Activated T-helper 17 cell treated with anti-CD3 and anti-CD28 coated beads, Interleukin-2, amount 50 U/mL, for 72 hours (primary cell): ENCODE measurements at regions not wholly inside any gene's neighbourhood (a gene's known extent, or its start where the extent isn't known, plus 50 kb on each side); places are given as distances from the start of the nearest gene placed in this dataset.
A peak's percentile ranks its signal among the peaks of the same experiment; 100 is the strongest.

Source experiments
- ATAC-seq: fragments of 150-1000 bp; cut with Tn5 transposase; replicated peaks from 2 replicates; pipeline ENCODE4 v1.10.0; 2021; ENCODE audit warnings: mild to moderate bottlenecking, moderate library complexity
- H3K27ac Mint-ChIP-seq: one replicate; pipeline ENCODE4 v1.8.0; 2022; ENCODE audit warnings: mixed read lengths
- H3K27me3 Mint-ChIP-seq: one replicate; pipeline ENCODE4 v1.8.0; 2022; ENCODE audit warnings: mixed read lengths
- H3K36me3 Mint-ChIP-seq: one replicate; pipeline ENCODE4 v1.8.0; 2022; ENCODE audit warnings: low read depth, mild to moderate bottlenecking, mixed read lengths
- H3K4me1 Mint-ChIP-seq: one replicate; pipeline ENCODE4 v1.8.0; 2022; ENCODE audit warnings: mixed read lengths
- H3K4me3 Mint-ChIP-seq: one replicate; pipeline ENCODE4 v1.8.0; 2022; ENCODE audit warnings: mild to moderate bottlenecking, mixed read lengths
- H3K9me3 Mint-ChIP-seq: one replicate; pipeline ENCODE4 v1.8.0; 2022; ENCODE audit warnings: mixed read lengths

GRCh38 chr2:136195226-136195625, 77.3 kb upstream of the CXCR4 start:
- Mint-ChIP-seq H3K27me3 (no peaks in the 10 kb centered on the region), H3K9me3 (no peaks in the 10 kb centered on the region), H3K4me3 (no peak overlapping the region), H3K27ac (no peak overlapping the region), H3K36me3 (no peaks in the 10 kb centered on the region), H3K4me1 (no peaks in the 10 kb centered on the region)
- no peak for ATAC-seq

- Mint-ChIP-seq H3K4me3 (no peak overlapping the region), H3K4me1 (peaks cover 2% of the 10 kb centered on the region), H3K27ac (no peak overlapping the region), H3K9me3 (no peaks in the 10 kb centered on the region), H3K27me3 (no peaks in the 10 kb centered on the region), H3K36me3 (no peaks in the 10 kb centered on the region)
- no peak for ATAC-seq
Measured at GRCh38 chr2:136191041-136191440, 73.1 kb upstream of the CXCR4 start.

- H3K9me3 Mint-ChIP-seq: no peaks in the 10 kb centered on the region
Measured at GRCh38 chr2:136189221-136189782, 71.4 kb upstream of the CXCR4 start.

GRCh38 chr2:136188086-136188485, 70.1 kb upstream of the CXCR4 start:
- ATAC-seq: no peak
- Mint-ChIP-seq H3K27me3 (no peaks in the 10 kb centered on the region), H3K4me1 (peaks cover 5% of the 10 kb centered on the region), H3K27ac (no peak overlapping the region), H3K9me3 (no peaks in the 10 kb centered on the region), H3K4me3 (no peak overlapping the region), H3K36me3 (no peaks in the 10 kb centered on the region)

More at GRCh38 chr2:136189221-136189782, 71.4 kb upstream of the CXCR4 start:
- H3K4me1 Mint-ChIP-seq: peaks cover 5% of the 10 kb centered on the region
- H3K36me3 Mint-ChIP-seq: no peaks in the 10 kb centered on the region
- ATAC-seq: no peak
- H3K4me3 Mint-ChIP-seq: no peak overlapping the region
- H3K27ac Mint-ChIP-seq: no peak overlapping the region
- H3K27me3 Mint-ChIP-seq: no peaks in the 10 kb centered on the region

GRCh38 chr2:136185981-136186776, 68.2 kb upstream of the CXCR4 start:
- no peak overlapping the region for H3K4me3 Mint-ChIP-seq
- peak overlapping the region; percentile 37 for H3K27ac Mint-ChIP-seq
- peaks cover 10% of the 10 kb centered on the region for H3K4me1 Mint-ChIP-seq
- no peaks in the 10 kb centered on the region for H3K36me3 Mint-ChIP-seq
- H3K27me3 Mint-ChIP-seq: no peaks in the 10 kb centered on the region
- no peaks in the 10 kb centered on the region for H3K9me3 Mint-ChIP-seq
- peak; percentile 60 for ATAC-seq

GRCh38 chr2:136183097-136183496, 65.1 kb upstream of the CXCR4 start:
- Mint-ChIP-seq H3K27me3 (no peaks in the 10 kb centered on the region), H3K27ac (peak overlapping the region; percentile 75)

GRCh38 chr2:136182315-136182714, 64.4 kb upstream of the CXCR4 start:
- Mint-ChIP-seq H3K9me3 (no peaks in the 10 kb centered on the region), H3K27me3 (no peaks in the 10 kb centered on the region), H3K36me3 (no peaks in the 10 kb centered on the region), H3K4me3 (no peak overlapping the region), H3K4me1 (peaks cover 18% of the 10 kb centered on the region), H3K27ac (peak overlapping the region; percentile 75)
- no peak for ATAC-seq

More at GRCh38 chr2:136183097-136183496, 65.1 kb upstream of the CXCR4 start:
- no peaks in the 10 kb centered on the region for H3K36me3 Mint-ChIP-seq
- no peaks in the 10 kb centered on the region for H3K9me3 Mint-ChIP-seq
- peaks cover 18% of the 10 kb centered on the region for H3K4me1 Mint-ChIP-seq
- no peak overlapping the region for H3K4me3 Mint-ChIP-seq
- ATAC-seq: no peak

- Mint-ChIP-seq H3K36me3 (no peaks in the 10 kb centered on the region), H3K4me1 (peaks cover 12% of the 10 kb centered on the region), H3K27me3 (no peaks in the 10 kb centered on the region)
Measured at GRCh38 chr2:136179602-136179975, 61.6 kb upstream of the CXCR4 start.

GRCh38 chr2:136178941-136179601, 61.1 kb upstream of the CXCR4 start:
- H3K36me3 Mint-ChIP-seq: no peaks in the 10 kb centered on the region
- H3K4me3 Mint-ChIP-seq: no peak overlapping the region
- H3K4me1 Mint-ChIP-seq: peaks cover 12% of the 10 kb centered on the region
- no peak overlapping the region for H3K27ac Mint-ChIP-seq
- H3K9me3 Mint-ChIP-seq: no peaks in the 10 kb centered on the region
- no peaks in the 10 kb centered on the region for H3K27me3 Mint-ChIP-seq
- ATAC-seq: no peak

More at GRCh38 chr2:136179602-136179975, 61.6 kb upstream of the CXCR4 start:
- H3K27ac Mint-ChIP-seq: no peak overlapping the region
- H3K4me3 Mint-ChIP-seq: no peak overlapping the region
- no peaks in the 10 kb centered on the region for H3K9me3 Mint-ChIP-seq
- ATAC-seq: no peak

- ATAC-seq: no peak
- no peaks in the 10 kb centered on the region for H3K9me3 Mint-ChIP-seq
- H3K4me1 Mint-ChIP-seq: peaks cover 12% of the 10 kb centered on the region
- H3K27ac Mint-ChIP-seq: no peak overlapping the region
- H3K4me3 Mint-ChIP-seq: no peak overlapping the region
- no peaks in the 10 kb centered on the region for H3K27me3 Mint-ChIP-seq
- H3K36me3 Mint-ChIP-seq: no peaks in the 10 kb centered on the region
Measured at GRCh38 chr2:136175868-136176267, 57.9 kb upstream of the CXCR4 start.

GRCh38 chr2:136175466-136175865, 57.5 kb upstream of the CXCR4 start:
- Mint-ChIP-seq H3K36me3 (no peaks in the 10 kb centered on the region), H3K9me3 (no peaks in the 10 kb centered on the region), H3K4me1 (peaks cover 12% of the 10 kb centered on the region), H3K4me3 (no peak overlapping the region), H3K27ac (no peak overlapping the region), H3K27me3 (no peaks in the 10 kb centered on the region)
- no peak for ATAC-seq

- Mint-ChIP-seq H3K9me3 (peaks cover 3% of the 10 kb centered on the region), H3K27me3 (no peaks in the 10 kb centered on the region), H3K4me1 (peaks cover 10% of the 10 kb centered on the region), H3K36me3 (no peaks in the 10 kb centered on the region), H3K4me3 (no peak overlapping the region), H3K27ac (no peak overlapping the region)
- no peak for ATAC-seq
Measured at GRCh38 chr2:136173126-136173525, 55.2 kb upstream of the CXCR4 start.

- no peaks in the 10 kb centered on the region for H3K36me3 Mint-ChIP-seq
- no peak overlapping the region for H3K4me3 Mint-ChIP-seq
- H3K9me3 Mint-ChIP-seq: peaks cover 3% of the 10 kb centered on the region
- H3K27me3 Mint-ChIP-seq: no peaks in the 10 kb centered on the region
- peaks cover 10% of the 10 kb centered on the region for H3K4me1 Mint-ChIP-seq
- peak overlapping the region; percentile 13 for H3K27ac Mint-ChIP-seq
- no peak for ATAC-seq
Measured at GRCh38 chr2:136171223-136171622, 53.3 kb upstream of the CXCR4 start.

GRCh38 chr2:136168720-136169119, 50.8 kb upstream of the CXCR4 start:
- Mint-ChIP-seq H3K4me1 (peaks cover 10% of the 10 kb centered on the region), H3K36me3 (no peaks in the 10 kb centered on the region), H3K27ac (no peak overlapping the region), H3K4me3 (no peak overlapping the region), H3K9me3 (peaks cover 3% of the 10 kb centered on the region), H3K27me3 (no peaks in the 10 kb centered on the region)
- ATAC-seq: no peak
